IMR-90 (cell line): ENCODE measurements at regions not wholly inside any gene's neighbourhood (a gene's known extent, or its start where the extent isn't known, plus 50 kb on each side); places are given as distances from the start of the nearest gene placed in this dataset.

ENCODE experiments used
- ATAC-seq: fragments of 200-7000 bp; cut with Tn5 transposase; 2 replicates; pipeline ENCODE4 v1.9.1; 2020; ENCODE audit warnings: low read depth, mild to moderate bottlenecking, moderate library complexity
- BruUV-seq: library from RNA; stranded (reverse); fragments of 400-500 nt; replicated peaks from 2 replicates; lab custom pipeline; 2021; lab: Mats Ljungman, UMichigan
- CTCF ChIA-PET: fragments of 300-600 bp; formaldehyde crosslinking; extraction: SDS; loops from one replicate; lab custom pipeline; 2021; ENCODE audit warnings: antibody characterized with exemption; lab: Yijun Ruan, JAX
- POLR2A ChIA-PET: fragments of 300-600 bp; sonication (Branson Sonifier 250); formaldehyde crosslinking; loops from one replicate; lab custom pipeline; 2022; ENCODE audit warnings: antibody characterized with exemption; ENCODE audit not compliant: unreplicated experiment; lab: Charles Lee
- DNase-seq: peaks from one replicate; pipeline ENCODE4 v3.0.0; 2013
- H2AFZ ChIP-seq: replicated peaks from 2 replicates; pipeline ENCODE3; 2013; ENCODE audit warnings: low read length, mild to moderate bottlenecking; ENCODE audit not compliant: poor library complexity
- H2AK5ac ChIP-seq: 2 replicates; pipeline ENCODE4 v1.6.1; 2013; ENCODE audit warnings: low read depth, low read length, inconsistent platforms
- H2AK9ac ChIP-seq: replicated peaks from 2 replicates; pipeline ENCODE3; 2013; ENCODE audit warnings: mild to moderate bottlenecking, low read depth, low read length, moderate library complexity; ENCODE audit not compliant: poor library complexity
- H2BK120ac ChIP-seq: 2 replicates; pipeline ENCODE4 v1.6.1; 2013; ENCODE audit warnings: low read depth, low read length, inconsistent platforms
- H2BK15ac ChIP-seq: 3 replicates; pipeline ENCODE4 v1.6.1; 2013; ENCODE audit warnings: low read depth, low read length, inconsistent platforms
- H2BK20ac ChIP-seq: 2 replicates; pipeline ENCODE4 v1.6.1; 2013; ENCODE audit warnings: low read depth, mild to moderate bottlenecking, inconsistent platforms, low read length, moderate library complexity
- H2BK5ac ChIP-seq: 2 replicates; pipeline ENCODE4 v1.6.1; 2013; ENCODE audit warnings: mild to moderate bottlenecking, low read depth, low read length, inconsistent platforms; ENCODE audit not compliant: poor library complexity, severe bottlenecking
- H3K14ac ChIP-seq: replicated peaks from 2 replicates; pipeline ENCODE4 v1.6.1; 2013; ENCODE audit warnings: low read depth, low read length, inconsistent platforms
- H3K18ac ChIP-seq: 2 replicates; pipeline ENCODE4 v1.6.1; 2013; ENCODE audit warnings: low read depth, low read length, control low read depth
- H3K23ac ChIP-seq: 2 replicates; pipeline ENCODE4 v1.6.1; 2013; ENCODE audit warnings: low read depth, low read length, inconsistent platforms
- H3K27ac ChIP-seq: 2 replicates; pipeline ENCODE4 v1.5.1; 2013; ENCODE audit warnings: mild to moderate bottlenecking, control low read depth, low read length; ENCODE audit not compliant: insufficient read depth
- H3K27me3 ChIP-seq: 2 replicates; pipeline ENCODE4 v1.6.1; 2013; ENCODE audit warnings: low read length; ENCODE audit not compliant: control insufficient read depth, insufficient read depth
- H3K36me3 ChIP-seq: 2 replicates; pipeline ENCODE4 v1.6.1; 2013; ENCODE audit warnings: low read length, mixed read lengths; ENCODE audit not compliant: control insufficient read depth, insufficient read depth
- H3K4ac ChIP-seq: 2 replicates; pipeline ENCODE4 v1.6.1; 2013; ENCODE audit warnings: low read depth, low read length, inconsistent platforms
- H3K4me1 ChIP-seq: 2 replicates; pipeline ENCODE4 v1.6.1; 2013; ENCODE audit warnings: low read length, mixed read lengths; ENCODE audit not compliant: control insufficient read depth, insufficient read depth
- H3K4me2 ChIP-seq: 2 replicates; pipeline ENCODE4 v1.6.1; 2013; ENCODE audit warnings: low read depth, mild to moderate bottlenecking, control low read depth, low read length, moderate library complexity
- H3K4me3 ChIP-seq: 2 replicates; pipeline ENCODE4 v1.5.1; 2013; ENCODE audit warnings: low read depth, mild to moderate bottlenecking, control low read depth, low read length, moderate library complexity; ENCODE audit not compliant: insufficient read depth
- H3K56ac ChIP-seq: 2 replicates; pipeline ENCODE4 v1.6.1; 2013; ENCODE audit warnings: low read length, inconsistent platforms; ENCODE audit not compliant: insufficient read depth; ENCODE audit errors: extremely low read depth
- H3K79me1 ChIP-seq, 2 experiments: 2 replicates each; pipeline ENCODE4 v1.6.1; 2013; ENCODE audit warnings: low read length in 2 of 2, inconsistent platforms in 1 of 2, low read depth in 1 of 2
- H3K9ac ChIP-seq: 2 replicates; pipeline ENCODE4 v1.6.1; 2013; ENCODE audit warnings: low read depth, low read length, control low read depth
- H3K9me1 ChIP-seq: 2 replicates; pipeline ENCODE4 v1.6.1; 2013; ENCODE audit warnings: low read length, inconsistent platforms; ENCODE audit not compliant: insufficient read depth
- H3K9me3 ChIP-seq: 2 replicates; pipeline ENCODE4 v1.6.1; 2013; ENCODE audit warnings: low read length; ENCODE audit not compliant: control insufficient read depth, insufficient read depth
- H4K20me1 ChIP-seq: 2 replicates; pipeline ENCODE4 v1.6.1; 2013; ENCODE audit warnings: low read length, inconsistent platforms; ENCODE audit not compliant: insufficient read depth
- H4K5ac ChIP-seq: 2 replicates; pipeline ENCODE4 v1.6.1; 2013; ENCODE audit warnings: mild to moderate bottlenecking, low read depth, low read length, control low read depth
- H4K8ac ChIP-seq, 2 experiments: 2 replicates each; pipeline ENCODE4 v1.6.1; 2013; ENCODE audit warnings: low read depth in 2 of 2, low read length in 2 of 2, control low read depth in 1 of 2, inconsistent platforms in 1 of 2
- H4K91ac ChIP-seq: 2 replicates; pipeline ENCODE4 v1.6.1; 2013; ENCODE audit warnings: low read depth, low read length, inconsistent platforms; ENCODE audit not compliant: insufficient read depth
- BHLHE40 ChIP-seq: fragments of 150-350 bp; IDR thresholded peaks from 2 replicates; pipeline ENCODE4 v1.6.1; 2016; ENCODE audit warnings: mild to moderate bottlenecking, low read depth, low read length
- CEBPB ChIP-seq: IDR thresholded peaks from 2 replicates; pipeline ENCODE4 v1.6.1; 2012; ENCODE audit warnings: low read depth, low read length, improper control_type of control experiment
- CHD1 ChIP-seq: IDR thresholded peaks from 2 replicates; pipeline ENCODE4 v1.6.1; 2012; ENCODE audit warnings: low read depth, low read length, improper control_type of control experiment
- FOS ChIP-seq: fragments of 150-350 bp; IDR thresholded peaks from 2 replicates; pipeline ENCODE4 v1.6.1; 2016; ENCODE audit warnings: low read depth, low read length
- MAFK ChIP-seq: IDR thresholded peaks from 2 replicates; pipeline ENCODE4 v1.6.1; 2012; ENCODE audit warnings: low read depth, low read length, improper control_type of control experiment
- MAZ ChIP-seq: IDR thresholded peaks from 2 replicates; pipeline ENCODE4 v1.6.1; 2012; ENCODE audit warnings: low read depth, mild to moderate bottlenecking, low read length, improper control_type of control experiment, moderate library complexity, borderline replicate concordance
- MXI1 ChIP-seq: IDR thresholded peaks from 2 replicates; pipeline ENCODE4 v1.6.1; 2012; ENCODE audit warnings: low read depth, mild to moderate bottlenecking, low read length, moderate library complexity, borderline replicate concordance
- NFE2L2 ChIP-seq: fragments of 150-350 bp; IDR thresholded peaks from 2 replicates; pipeline ENCODE4 v1.6.1; 2016; ENCODE audit warnings: low read depth, mild to moderate bottlenecking, low read length
- POLR2A ChIP-seq: IDR thresholded peaks from 2 replicates; pipeline ENCODE4 v1.6.1; 2012; ENCODE audit warnings: mild to moderate bottlenecking, low read depth, low read length
- RAD21 ChIP-seq: IDR thresholded peaks from 2 replicates; pipeline ENCODE4 v1.6.1; 2012; ENCODE audit warnings: low read length, improper control_type of control experiment
- RCOR1 ChIP-seq: IDR thresholded peaks from 2 replicates; pipeline ENCODE4 v1.6.1; 2012; ENCODE audit warnings: mild to moderate bottlenecking, low read length, improper control_type of control experiment; ENCODE audit not compliant: insufficient replicate concordance
- RFX5 ChIP-seq: IDR thresholded peaks from 2 replicates; pipeline ENCODE4 v1.8.0; 2012; ENCODE audit warnings: low read depth, mild to moderate bottlenecking, low read length, moderate library complexity
- SMC3 ChIP-seq: fragments of 150-350 bp; IDR thresholded peaks from 2 replicates; pipeline ENCODE4 v1.6.1; 2016; ENCODE audit warnings: low read depth, mild to moderate bottlenecking, antibody characterized with exemption, low read length, moderate library complexity
- WGBS, 2 experiments: methylation state at CpG; one replicate each; pipeline versions ENCODE4 v1.1.5 to v1.1.7; 2013; ENCODE audit warnings: missing lambda C conversion rate in 2 of 2; ENCODE audit not compliant: insufficient read length in 1 of 2; ENCODE audit errors: extremely low coverage in 2 of 2; 5-methylcytosine and 5-hydroxymethylcytosine counted together
- dilution Hi-C: fragments of 300-500 bp; cut with HindIII; formaldehyde crosslinking; loops from one replicate; pipeline ENCODE4 v1.14.3; 2018; ENCODE audit warnings: low sequenced_read_pairs; ENCODE audit not compliant: unreplicated experiment
- in situ Hi-C: fragments of 300-500 bp; cut with MboI; formaldehyde crosslinking; loops from 3 replicates; pipeline ENCODE4 v1.14.3; 2019; ENCODE audit warnings: low sequenced_read_pairs, inconsistent platforms, mixed read lengths
- intact Hi-C: fragments of 100-400 bp; cut with micrococcal nuclease; formaldehyde crosslinking; loops from 2 replicates; pipeline ENCODE4 v1.10.0; 2022
- TF ChIP-seq, protein P1 (sequence below): fragments of 150-350 bp; IDR thresholded peaks from 2 replicates; pipeline ENCODE4 v1.6.1; 2017; ENCODE audit warnings: mild to moderate bottlenecking, antibody characterized with exemption, low read length, low read depth
- TF ChIP-seq, protein P2 (sequence below): fragments of 150-350 bp; IDR thresholded peaks from 2 replicates; pipeline ENCODE4 v1.6.1; 2016; ENCODE audit warnings: low read depth, mild to moderate bottlenecking, low read length, moderate library complexity, borderline replicate concordance
- TF ChIP-seq, protein P3 (sequence below): conservative IDR thresholded peaks from 2 replicates; pipeline ENCODE4 v1.5.1; 2012; ENCODE audit warnings: mild to moderate bottlenecking, low read depth, low read length, improper control_type of control experiment

DNA sequence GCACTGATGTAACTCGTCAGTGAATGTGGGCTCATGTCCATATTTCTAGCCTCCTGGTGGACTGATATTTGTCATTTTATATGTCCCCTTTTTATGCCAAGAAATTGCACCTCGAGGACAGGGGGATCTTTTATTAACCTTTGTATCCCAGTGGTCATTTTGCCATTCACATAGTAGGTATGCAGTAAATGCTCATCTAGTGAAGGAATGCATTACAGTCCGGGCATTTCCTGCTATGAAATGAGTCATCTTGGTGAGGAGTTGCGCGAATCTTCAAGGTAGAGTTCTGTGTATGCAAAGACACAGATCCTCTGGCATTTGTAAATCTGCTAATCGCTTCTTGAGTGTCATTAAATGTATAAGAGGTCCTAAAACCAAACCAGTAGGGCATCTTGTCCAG lies 755.5 kb upstream of the ADAMTS16 start:
- H3K23ac ChIP-seq = no peak overlapping the region
- no peak overlapping the region for H3K4ac ChIP-seq
- H3K4me3 ChIP-seq = no peak overlapping the region
- no peak overlapping the region for H4K8ac ChIP-seq
- H2BK15ac ChIP-seq = no peak overlapping the region
- H3K27ac ChIP-seq = no peak overlapping the region
- TF ChIP-seq, protein P1, sequence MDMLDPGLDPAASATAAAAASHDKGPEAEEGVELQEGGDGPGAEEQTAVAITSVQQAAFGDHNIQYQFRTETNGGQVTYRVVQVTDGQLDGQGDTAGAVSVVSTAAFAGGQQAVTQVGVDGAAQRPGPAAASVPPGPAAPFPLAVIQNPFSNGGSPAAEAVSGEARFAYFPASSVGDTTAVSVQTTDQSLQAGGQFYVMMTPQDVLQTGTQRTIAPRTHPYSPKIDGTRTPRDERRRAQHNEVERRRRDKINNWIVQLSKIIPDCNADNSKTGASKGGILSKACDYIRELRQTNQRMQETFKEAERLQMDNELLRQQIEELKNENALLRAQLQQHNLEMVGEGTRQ = no peak
- TF ChIP-seq MXI1 (no peak), RFX5 (no peak), NFE2L2 (no peak), RAD21 (no peak), SMC3 (no peak), MAFK (no peak), POLR2A (no peak), MAZ (no peak), RCOR1 (no peak), CEBPB (no peak), CHD1 (no peak), BHLHE40 (no peak), FOS (no peak)
- TF ChIP-seq, protein P2, sequence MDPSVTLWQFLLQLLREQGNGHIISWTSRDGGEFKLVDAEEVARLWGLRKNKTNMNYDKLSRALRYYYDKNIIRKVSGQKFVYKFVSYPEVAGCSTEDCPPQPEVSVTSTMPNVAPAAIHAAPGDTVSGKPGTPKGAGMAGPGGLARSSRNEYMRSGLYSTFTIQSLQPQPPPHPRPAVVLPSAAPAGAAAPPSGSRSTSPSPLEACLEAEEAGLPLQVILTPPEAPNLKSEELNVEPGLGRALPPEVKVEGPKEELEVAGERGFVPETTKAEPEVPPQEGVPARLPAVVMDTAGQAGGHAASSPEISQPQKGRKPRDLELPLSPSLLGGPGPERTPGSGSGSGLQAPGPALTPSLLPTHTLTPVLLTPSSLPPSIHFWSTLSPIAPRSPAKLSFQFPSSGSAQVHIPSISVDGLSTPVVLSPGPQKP = no peak
- TF ChIP-seq, protein P3, sequence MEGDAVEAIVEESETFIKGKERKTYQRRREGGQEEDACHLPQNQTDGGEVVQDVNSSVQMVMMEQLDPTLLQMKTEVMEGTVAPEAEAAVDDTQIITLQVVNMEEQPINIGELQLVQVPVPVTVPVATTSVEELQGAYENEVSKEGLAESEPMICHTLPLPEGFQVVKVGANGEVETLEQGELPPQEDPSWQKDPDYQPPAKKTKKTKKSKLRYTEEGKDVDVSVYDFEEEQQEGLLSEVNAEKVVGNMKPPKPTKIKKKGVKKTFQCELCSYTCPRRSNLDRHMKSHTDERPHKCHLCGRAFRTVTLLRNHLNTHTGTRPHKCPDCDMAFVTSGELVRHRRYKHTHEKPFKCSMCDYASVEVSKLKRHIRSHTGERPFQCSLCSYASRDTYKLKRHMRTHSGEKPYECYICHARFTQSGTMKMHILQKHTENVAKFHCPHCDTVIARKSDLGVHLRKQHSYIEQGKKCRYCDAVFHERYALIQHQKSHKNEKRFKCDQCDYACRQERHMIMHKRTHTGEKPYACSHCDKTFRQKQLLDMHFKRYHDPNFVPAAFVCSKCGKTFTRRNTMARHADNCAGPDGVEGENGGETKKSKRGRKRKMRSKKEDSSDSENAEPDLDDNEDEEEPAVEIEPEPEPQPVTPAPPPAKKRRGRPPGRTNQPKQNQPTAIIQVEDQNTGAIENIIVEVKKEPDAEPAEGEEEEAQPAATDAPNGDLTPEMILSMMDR = no peak
- no peaks in the 10 kb centered on the region for H3K36me3 ChIP-seq
- H3K14ac ChIP-seq = no peak overlapping the region
- no peak overlapping the region for H3K18ac ChIP-seq
- H3K56ac ChIP-seq = no peak overlapping the region
- no peak overlapping the region for H2BK120ac ChIP-seq
- no TSS peak for BruUV-seq
- ATAC-seq (no peak), DNase-seq (no peak)
- in situ Hi-C loops = no loop called here
- H3K9me3 ChIP-seq = peaks cover 10% of the 10 kb centered on the region
- no peak overlapping the region for H2BK20ac ChIP-seq
- no peaks in the 10 kb centered on the region for H3K9me1 ChIP-seq
- H2AFZ ChIP-seq = no peak overlapping the region
- H2BK5ac ChIP-seq = no peak overlapping the region
- no peak overlapping the region for H3K9ac ChIP-seq
- no peaks in the 10 kb centered on the region for H3K27me3 ChIP-seq
- no peak overlapping the region for H4K5ac ChIP-seq
- POLR2A ChIA-PET = no interaction called here
- no peaks in the 10 kb centered on the region for H3K4me1 ChIP-seq
- H4K20me1 ChIP-seq = no peaks in the 10 kb centered on the region
- no peak overlapping the region for H2AK5ac ChIP-seq
- no peaks in the 10 kb centered on the region for H3K79me1 ChIP-seq
- no peak overlapping the region for H3K4me2 ChIP-seq
- no peak overlapping the region for H4K91ac ChIP-seq
- WGBS, 2 experiments = 0% methylated on average over 1 of the region's 6 CpGs; no CpG with 5 or more reads in 1 of the 2 experiments
- no peak overlapping the region for H2AK9ac ChIP-seq
- CTCF ChIA-PET = interaction anchor here (0.6 kb wide), 1 partner anchor 272 kb away, joined by 5 read pairs; no protein-coding TSS in a partner anchor
- dilution Hi-C loops = no loop called here
- intact Hi-C loops = no loop called here
